Spinal cord (tissue), 9 donors: ENCODE measurements at regions not wholly inside any gene's neighbourhood (a gene's known extent, or its start where the extent isn't known, plus 50 kb on each side); places are given as distances from the start of the nearest gene placed in this dataset.
A peak's percentile ranks its signal among the peaks of the same experiment; 100 is the strongest.
"Not testable (repeated sequence)": the region's sequence is repeated elsewhere in the genome, so short reads cannot be mapped to it uniquely, and the experiment has no call there.

ENCODE experiments used
- DNase-seq, 6 donors: peaks; one replicate each; pipeline versions ENCODE4 v3.0.0 to v3.0.0-alpha.2; 2013 to 2015; ENCODE audit warnings: low spot score in 6 of 6, low read depth in 4 of 6
- H3K27ac ChIP-seq: one replicate; pipeline ENCODE4 v1.5.1; 2013; ENCODE audit warnings: low read depth, low read length, control low read depth
- H3K27me3 ChIP-seq: one replicate; pipeline ENCODE4 v1.6.1; 2013; ENCODE audit warnings: low read length; ENCODE audit not compliant: control insufficient read depth, insufficient read depth
- H3K36me3 ChIP-seq: one replicate; pipeline ENCODE4 v1.6.1; 2013; ENCODE audit warnings: low read length; ENCODE audit not compliant: control insufficient read depth, insufficient read depth
- H3K4me1 ChIP-seq: one replicate; pipeline ENCODE4 v1.6.1; 2013; ENCODE audit warnings: low read length; ENCODE audit not compliant: control insufficient read depth, insufficient read depth
- H3K4me3 ChIP-seq: one replicate; pipeline ENCODE4 v1.5.1; 2013; ENCODE audit warnings: low read depth, low read length, control low read depth
- H3K9me3 ChIP-seq: one replicate; pipeline ENCODE4 v1.6.1; 2013; ENCODE audit warnings: low read length; ENCODE audit not compliant: control insufficient read depth, insufficient read depth
- WGBS: methylation state at CpG from one replicate; pipeline ENCODE4 v1.1.5; 2013; ENCODE audit warnings: missing lambda C conversion rate; ENCODE audit not compliant: insufficient coverage; 5-methylcytosine and 5-hydroxymethylcytosine counted together
- donor health status: healthy.

GRCh38 chr15:69570997-69571396 lies 118.4 kb downstream of the RPLP1 start:
- no peaks in the 10 kb centered on the region for H3K36me3 ChIP-seq
- peaks cover 3% of the 10 kb centered on the region for H3K27me3 ChIP-seq
- H3K27ac ChIP-seq: no peak overlapping the region
- no peaks in the 10 kb centered on the region for H3K9me3 ChIP-seq
- no peak overlapping the region for H3K4me3 ChIP-seq
- no peak for DNase-seq
- peaks cover 13% of the 10 kb centered on the region for H3K4me1 ChIP-seq
- WGBS: 100% methylated on average over 2 of the region's 5 CpGs

DNA sequence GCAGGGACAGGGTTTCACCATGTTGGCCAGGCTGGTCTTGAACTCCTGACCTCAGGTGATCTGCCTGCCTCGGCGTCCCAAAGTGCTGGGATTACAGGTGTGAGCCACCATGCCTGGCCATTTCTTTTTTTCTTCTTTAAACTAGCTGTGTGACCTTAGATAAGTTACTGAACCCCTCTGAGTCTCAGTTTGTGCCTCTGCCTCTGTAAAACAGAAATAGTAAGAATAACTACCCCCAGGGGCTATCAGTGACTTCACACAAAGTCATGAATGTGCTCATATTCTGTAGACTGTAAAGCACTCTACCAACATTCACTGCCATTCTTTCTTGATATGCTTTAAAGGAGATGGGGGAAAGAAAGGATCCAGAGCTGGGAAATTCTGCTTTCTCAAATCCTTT lies 120.7 kb downstream of the RPLP1 start:
- WGBS: 100% methylated on average over 2 of the region's 2 CpGs
- H3K27ac ChIP-seq, DNase-seq, H3K27me3 ChIP-seq, H3K4me3 ChIP-seq, H3K36me3 ChIP-seq, H3K9me3 ChIP-seq: not testable (repeated sequence)
- peaks cover 18% of the 10 kb centered on the region for H3K4me1 ChIP-seq

GRCh38 chr15:69573815-69574475 lies 121.3 kb downstream of the RPLP1 start:
- Histone ChIP-seq H3K27ac (no peak overlapping the region), H3K9me3 (no peaks in the 10 kb centered on the region), H3K4me1 (peaks cover 18% of the 10 kb centered on the region), H3K4me3 (no peak overlapping the region), H3K36me3 (peaks cover 2% of the 10 kb centered on the region), H3K27me3 (peaks cover 15% of the 10 kb centered on the region)
- WGBS: 54% methylated on average over 11 of the region's 13 CpGs
- no peak for DNase-seq

- H3K36me3 ChIP-seq: peaks cover 2% of the 10 kb centered on the region
- H3K4me3 ChIP-seq: no peak overlapping the region
- H3K27me3 ChIP-seq: peaks cover 15% of the 10 kb centered on the region
- H3K27ac ChIP-seq: no peak overlapping the region
- no peaks in the 10 kb centered on the region for H3K9me3 ChIP-seq
- H3K4me1 ChIP-seq: peaks cover 18% of the 10 kb centered on the region
- DNase-seq: no peak
- 91% methylated on average over 5 of the region's 5 CpGs for WGBS
Measured at GRCh38 chr15:69574506-69574905, 121.9 kb downstream of the RPLP1 start.

- H3K9me3 ChIP-seq: no peaks in the 10 kb centered on the region
- H3K27me3 ChIP-seq: peaks cover 15% of the 10 kb centered on the region
- peaks cover 21% of the 10 kb centered on the region for H3K4me1 ChIP-seq
- H3K36me3 ChIP-seq: peaks cover 2% of the 10 kb centered on the region
- whole genome bisulfite sequencing: 88% methylated on average over 6 of the region's 6 CpGs
- no peak overlapping the region for H3K27ac ChIP-seq
- DNase-seq: no peak
- no peak overlapping the region for H3K4me3 ChIP-seq
Measured at GRCh38 chr15:69575387-69575786, 122.8 kb downstream of the RPLP1 start.

GRCh38 chr15:69576035-69576526 lies 123.5 kb downstream of the RPLP1 start:
- Histone ChIP-seq H3K36me3 (peaks cover 2% of the 10 kb centered on the region), H3K4me3 (no peak overlapping the region), H3K27ac (no peak overlapping the region), H3K9me3 (no peaks in the 10 kb centered on the region), H3K27me3 (peaks cover 15% of the 10 kb centered on the region), H3K4me1 (peaks cover 21% of the 10 kb centered on the region)
- DNase-seq: peak in 5 of 6 donors; percentile 26 to 88 (median 50)
- WGBS: 51% methylated on average over 2 of the region's 3 CpGs

DNA sequence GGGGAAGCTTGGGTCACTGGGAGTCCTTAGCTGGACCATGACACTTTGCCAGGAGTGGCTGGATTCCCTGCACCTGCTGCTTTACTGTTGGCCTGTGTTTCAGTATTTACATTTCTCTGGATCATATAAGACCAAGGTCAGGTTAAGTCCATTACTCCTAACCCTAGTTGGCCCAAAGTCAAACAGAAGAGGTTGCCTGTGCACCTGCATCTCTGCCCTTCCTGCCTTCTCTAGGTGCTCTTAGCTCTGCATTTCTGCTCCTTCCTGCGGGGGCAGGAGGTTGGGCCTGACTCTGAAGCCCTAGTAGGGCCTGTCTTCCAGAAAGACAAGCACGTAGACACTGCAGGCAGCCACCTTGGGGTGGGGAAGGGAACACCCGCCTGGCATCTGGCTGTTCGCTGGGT lies 124.3 kb downstream of the RPLP1 start:
- no peak overlapping the region for H3K27ac ChIP-seq
- no CpG with 5 or more reads among the region's 4 CpGs for WGBS
- H3K9me3 ChIP-seq: no peaks in the 10 kb centered on the region
- peaks cover 15% of the 10 kb centered on the region for H3K27me3 ChIP-seq
- no peak overlapping the region for H3K4me3 ChIP-seq
- H3K4me1 ChIP-seq: peaks cover 21% of the 10 kb centered on the region
- peaks cover 2% of the 10 kb centered on the region for H3K36me3 ChIP-seq
- no peak for DNase-seq

GRCh38 chr15:69577397-69577796 lies 124.8 kb downstream of the RPLP1 start:
- DNase-seq: no peak
- WGBS: 94% methylated on average over 4 of the region's 7 CpGs
- Histone ChIP-seq H3K27me3 (peaks cover 14% of the 10 kb centered on the region), H3K4me3 (no peak overlapping the region), H3K4me1 (peaks cover 21% of the 10 kb centered on the region), H3K9me3 (no peaks in the 10 kb centered on the region), H3K27ac (no peak overlapping the region), H3K36me3 (peaks cover 2% of the 10 kb centered on the region)

- peaks cover 12% of the 10 kb centered on the region for H3K27me3 ChIP-seq
- no peak for DNase-seq
- H3K27ac ChIP-seq: no peak overlapping the region
- peaks cover 21% of the 10 kb centered on the region for H3K4me1 ChIP-seq
- H3K9me3 ChIP-seq: no peaks in the 10 kb centered on the region
- 98% methylated on average over 9 of the region's 9 CpGs for WGBS
- peaks cover 2% of the 10 kb centered on the region for H3K36me3 ChIP-seq
- no peak overlapping the region for H3K4me3 ChIP-seq
Measured at GRCh38 chr15:69578252-69578651, 125.6 kb downstream of the RPLP1 start.
